BLaER1 treated with 17β-estradiol and CSF1 and Interleukin-3, amounts not matched to agents 10 nM and 100 nM (cell line): ENCODE measurements at regions not wholly inside any gene's neighbourhood (a gene's known extent, or its start where the extent isn't known, plus 50 kb on each side); places are given as distances from the start of the nearest gene placed in this dataset.
A peak's percentile ranks its signal among the peaks of the same experiment; 100 is the strongest.

Experiments
- H3K27ac ChIP-seq, 11 experiments: shearing (Covaris generic); formaldehyde crosslinking; 2 replicates each; pipeline ENCODE4 v1.8.1; 2022
- H3K27me3 ChIP-seq, 11 experiments: shearing (Covaris generic); formaldehyde crosslinking; 2 replicates each; pipeline ENCODE4 v1.8.1; 2022
- H3K36me3 ChIP-seq, 11 experiments: shearing (Covaris generic); formaldehyde crosslinking; 2 replicates each; pipeline ENCODE4 v1.8.1; 2022
- H3K4me1 ChIP-seq, 10 experiments: shearing (Covaris generic); formaldehyde crosslinking; 2 replicates each; pipeline ENCODE4 v1.8.1; 2022
- H3K4me2 ChIP-seq, 11 experiments: shearing (Covaris generic); formaldehyde crosslinking; 2 replicates each; pipeline ENCODE4 v1.8.1; 2022
- H3K4me3 ChIP-seq, 10 experiments: shearing (Covaris generic); formaldehyde crosslinking; 2 replicates each; pipeline ENCODE4 v1.8.1; 2022
- H3K9ac ChIP-seq, 11 experiments: shearing (Covaris generic); formaldehyde crosslinking; 2 replicates each; pipeline ENCODE4 v1.8.1; 2022
- H3K9me3 ChIP-seq, 11 experiments: shearing (Covaris generic); formaldehyde crosslinking; replicated peaks in 1 of 11; 2 replicates each; pipeline ENCODE4 v1.8.1; 2022
- H4K20me1 ChIP-seq, 11 experiments: shearing (Covaris generic); formaldehyde crosslinking; 2 replicates each; pipeline ENCODE4 v1.8.1; 2022
- Cebpa-rat ChIP-seq, 11 experiments: shearing (Covaris generic); IDR thresholded peaks; 2 replicates each; pipeline ENCODE4 v1.8.1; 2022

- H3K36me3 ChIP-seq: no peaks in the 10 kb centered on the region
- H4K20me1 ChIP-seq: no peaks in the 10 kb centered on the region
- peak overlapping the region; percentile 48 to 92 (median 84) for H3K4me2 ChIP-seq
- peak overlapping the region in 9 of 11 experiments; percentile 29 to 79 (median 73); a peak in 19 of 22 replicates for H3K9ac ChIP-seq
- peaks cover 14 to 92% (median 57%) of the 10 kb centered on the region in 10 experiments for H3K4me1 ChIP-seq
- no peaks in the 10 kb centered on the region for H3K27me3 ChIP-seq
- peak overlapping the region in 3 of 10 experiments; percentile 11 to 27 (median 20); a peak in 3 of 20 replicates for H3K4me3 ChIP-seq
- peak overlapping the region in 10 of 11 experiments; percentile 62 to 94 (median 86); a peak in 20 of 22 replicates for H3K27ac ChIP-seq
- peak in 10 of 11 experiments; percentile 39 to 96 (median 90); a peak in 18 of 22 replicates for TF ChIP-seq Cebpa-rat (IDR thresholded peaks at IDR 0.05)
- H3K9me3 ChIP-seq: no peaks in the 10 kb centered on the region
Measured at GRCh38 chr16:79329166-79329521, 271.4 kb downstream of the MAF start.

- Histone ChIP-seq H3K9ac (peak overlapping the region in 9 of 11 experiments; percentile 29 to 79 (median 73); a peak in 19 of 22 replicates), H3K27ac (peak overlapping the region in 10 of 11 experiments; percentile 62 to 94 (median 86); a peak in 20 of 22 replicates), H3K9me3 (no peaks in the 10 kb centered on the region), H3K4me2 (peak overlapping the region; percentile 48 to 92 (median 84)), H4K20me1 (no peaks in the 10 kb centered on the region), H3K4me1 (peaks cover 14 to 97% (median 57%) of the 10 kb centered on the region in 10 experiments), H3K4me3 (peak overlapping the region in 6 of 10 experiments; percentile 0 to 43 (median 14); a peak in 5 of 20 replicates), H3K27me3 (no peaks in the 10 kb centered on the region), H3K36me3 (no peaks in the 10 kb centered on the region)
- peak in 1 of 11 experiments; percentile 26; a peak in 1 of 22 replicates for TF ChIP-seq Cebpa-rat (IDR thresholded peaks at IDR 0.05)
Measured at GRCh38 chr16:79328402-79329165, 272.0 kb downstream of the MAF start.

- peak overlapping the region in 9 of 11 experiments; percentile 59 to 92 (median 87); a peak in 18 of 22 replicates for H3K4me2 ChIP-seq
- H3K9ac ChIP-seq: peak overlapping the region in 6 of 11 experiments; percentile 71 to 79 (median 74); a peak in 9 of 22 replicates
- peak overlapping the region in 2 of 10 experiments; percentile 11 to 43; a peak in 2 of 20 replicates for H3K4me3 ChIP-seq
- H3K9me3 ChIP-seq: no peaks in the 10 kb centered on the region
- no peaks in the 10 kb centered on the region for H4K20me1 ChIP-seq
- TF ChIP-seq Cebpa-rat (IDR thresholded peaks at IDR 0.05): no peak
- peak overlapping the region in 10 of 11 experiments; percentile 62 to 94 (median 86); a peak in 18 of 22 replicates for H3K27ac ChIP-seq
- H3K36me3 ChIP-seq: no peaks in the 10 kb centered on the region
- H3K4me1 ChIP-seq: peaks cover 14 to 92% (median 57%) of the 10 kb centered on the region in 10 experiments
- H3K27me3 ChIP-seq: no peaks in the 10 kb centered on the region
Measured at GRCh38 chr16:79327836-79328235, 272.7 kb downstream of the MAF start.

- H3K4me3 ChIP-seq: no peak overlapping the region
- no peak for TF ChIP-seq Cebpa-rat (IDR thresholded peaks at IDR 0.05)
- H3K9ac ChIP-seq: peak overlapping the region in 2 of 11 experiments; percentile 71 to 74; a peak in 4 of 22 replicates
- H3K36me3 ChIP-seq: no peaks in the 10 kb centered on the region
- no peaks in the 10 kb centered on the region for H4K20me1 ChIP-seq
- H3K27ac ChIP-seq: peak overlapping the region in 8 of 11 experiments; percentile 52 to 94 (median 86); a peak in 15 of 22 replicates
- H3K27me3 ChIP-seq: no peaks in the 10 kb centered on the region
- peaks cover 14 to 79% (median 54%) of the 10 kb centered on the region in 10 experiments for H3K4me1 ChIP-seq
- H3K9me3 ChIP-seq: no peaks in the 10 kb centered on the region
- peak overlapping the region in 5 of 11 experiments; percentile 87 to 92 (median 88); a peak in 10 of 22 replicates for H3K4me2 ChIP-seq
Measured at GRCh38 chr16:79326549-79326948, 274.0 kb downstream of the MAF start.

GRCh38 chr16:79325226-79325945 lies 275.2 kb downstream of the MAF start:
- Histone ChIP-seq H3K4me2 (peak overlapping the region in 5 of 11 experiments; percentile 30 to 92 (median 88); a peak in 9 of 22 replicates), H3K4me1 (peaks cover 14 to 68% (median 43%) of the 10 kb centered on the region in 10 experiments), H4K20me1 (no peaks in the 10 kb centered on the region), H3K36me3 (no peaks in the 10 kb centered on the region), H3K27ac (peak overlapping the region in 2 of 11 experiments; percentile 5 to 43; a peak in 2 of 22 replicates), H3K9me3 (no peaks in the 10 kb centered on the region), H3K9ac (no peak overlapping the region), H3K27me3 (no peaks in the 10 kb centered on the region), H3K4me3 (no peak overlapping the region)
- no peak for TF ChIP-seq Cebpa-rat (IDR thresholded peaks at IDR 0.05)

GRCh38 chr16:79320956-79321355 lies 279.6 kb downstream of the MAF start:
- H3K9ac ChIP-seq: no peak overlapping the region
- H3K27me3 ChIP-seq: no peaks in the 10 kb centered on the region
- peaks cover 0 to 35% (median 4%) of the 10 kb centered on the region in 10 experiments; a peak in 10 of 20 replicates for H3K4me1 ChIP-seq
- TF ChIP-seq Cebpa-rat (IDR thresholded peaks at IDR 0.05): no peak
- H4K20me1 ChIP-seq: no peaks in the 10 kb centered on the region
- no peak overlapping the region for H3K4me3 ChIP-seq
- no peaks in the 10 kb centered on the region for H3K9me3 ChIP-seq
- no peak overlapping the region for H3K27ac ChIP-seq
- no peaks in the 10 kb centered on the region for H3K36me3 ChIP-seq
- no peak overlapping the region for H3K4me2 ChIP-seq

GRCh38 chr16:79318143-79318899 lies 282.2 kb downstream of the MAF start:
- Histone ChIP-seq H3K4me1 (peaks cover 7 to 39% (median 10%) of the 10 kb centered on the region in 10 experiments; a peak in 19 of 20 replicates), H3K9me3 (peaks cover 0 to 6% (median 0%) of the 10 kb centered on the region in 11 experiments; a peak in 1 of 22 replicates), H3K4me2 (no peak overlapping the region), H3K4me3 (no peak overlapping the region), H3K36me3 (no peaks in the 10 kb centered on the region), H4K20me1 (no peaks in the 10 kb centered on the region), H3K27me3 (no peaks in the 10 kb centered on the region), H3K27ac (no peak overlapping the region), H3K9ac (no peak overlapping the region)
- TF ChIP-seq Cebpa-rat (IDR thresholded peaks at IDR 0.05): no peak

GRCh38 chr16:79317521-79317920 lies 283.0 kb downstream of the MAF start:
- no peak overlapping the region for H3K4me2 ChIP-seq

More at GRCh38 chr16:79317521-79317920, 283.0 kb downstream of the MAF start:
- H3K9ac ChIP-seq: no peak overlapping the region
- H3K4me1 ChIP-seq: peaks cover 7 to 41% (median 10%) of the 10 kb centered on the region in 10 experiments; a peak in 19 of 20 replicates
- no peaks in the 10 kb centered on the region for H3K27me3 ChIP-seq
- no peak for TF ChIP-seq Cebpa-rat (IDR thresholded peaks at IDR 0.05)
- H3K9me3 ChIP-seq: peaks cover 0 to 6% (median 0%) of the 10 kb centered on the region in 11 experiments; a peak in 1 of 22 replicates
- no peaks in the 10 kb centered on the region for H3K36me3 ChIP-seq
- H3K4me3 ChIP-seq: no peak overlapping the region
- H4K20me1 ChIP-seq: no peaks in the 10 kb centered on the region
- H3K27ac ChIP-seq: no peak overlapping the region
